HepG2 (cell line): ENCODE measurements at regions not wholly inside any gene's neighbourhood (a gene's known extent, or its start where the extent isn't known, plus 50 kb on each side); places are given as distances from the start of the nearest gene placed in this dataset.

Experiments used
- BATF2 ChIP-seq: sonication (generic); formaldehyde crosslinking; IDR thresholded peaks from 2 replicates; pipeline ENCODE4 v1.8.0; 2022; ENCODE audit warnings: mild to moderate bottlenecking, missing genetic modification reagents, moderate library complexity
- CTCF ChIP-seq: sonication (generic); formaldehyde crosslinking; IDR thresholded peaks from 2 replicates; pipeline ENCODE4 v1.5.0; 2020; ENCODE audit warnings: mild to moderate bottlenecking, missing genetic modification reagents, moderate library complexity
- MED8 ChIP-seq: sonication (generic); formaldehyde crosslinking; IDR thresholded peaks from 2 replicates; pipeline ENCODE4 v1.8.1; 2023; ENCODE audit warnings: mild to moderate bottlenecking, missing genetic modification reagents; ENCODE audit not compliant: insufficient replicate concordance
- MNT ChIP-seq: fragments of 450-650 bp; IDR thresholded peaks from 2 replicates; pipeline ENCODE4 v1.6.1; 2016
- NFE2L1 ChIP-seq: sonication (generic); formaldehyde crosslinking; IDR thresholded peaks from 2 replicates; pipeline ENCODE4 v1.4.0; 2020; ENCODE audit warnings: missing genetic modification reagents, mild to moderate bottlenecking, borderline replicate concordance
- POLR2A ChIP-seq, 2 experiments: IDR thresholded peaks; 2 replicates each; pipeline ENCODE4 v1.6.1; 2011; ENCODE audit warnings: low read depth in 2 of 2, low read length in 2 of 2, mild to moderate bottlenecking in 1 of 2, moderate library complexity in 1 of 2; ENCODE audit not compliant: insufficient read depth in 1 of 2
- PRDM10 ChIP-seq: sonication (generic); formaldehyde crosslinking; IDR thresholded peaks from 2 replicates; pipeline ENCODE4 v1.4.0; 2020; ENCODE audit warnings: low read depth, missing genetic modification reagents
- RFXANK ChIP-seq: IDR thresholded peaks from 2 replicates; pipeline ENCODE4 v1.6.1; 2016
- TAF1 ChIP-seq: sonication (generic); formaldehyde crosslinking; IDR thresholded peaks from 2 replicates; pipeline ENCODE4 v1.4.0; 2020; ENCODE audit warnings: missing genetic modification reagents
- ZNF296 ChIP-seq: sonication (generic); formaldehyde crosslinking; conservative IDR thresholded peaks from 2 replicates; pipeline ENCODE4 v1.5.0; 2020; ENCODE audit warnings: mild to moderate bottlenecking, missing genetic modification reagents
- ZNF780A ChIP-seq: sonication (generic); formaldehyde crosslinking; IDR thresholded peaks from 2 replicates; pipeline ENCODE4 v1.8.0; 2022; ENCODE audit warnings: mild to moderate bottlenecking, missing genetic modification reagents, moderate library complexity

- TF ChIP-seq BATF2 (CRISPR knock-in tag) = no peak
- TF ChIP-seq NFE2L1 (CRISPR knock-in tag) = no peak
- TF ChIP-seq MED8 (CRISPR knock-in tag) = no peak
- no peak for TF ChIP-seq PRDM10
- TF ChIP-seq POLR2A (IDR thresholded peaks at IDR 0.05; ENCODE audit: insufficient read depth in 1 of 2, low read depth in 2 of 2, low read length in 2 of 2) = no peak
- TF ChIP-seq MNT = no peak
- TF ChIP-seq CTCF = no peak
- no peak for TF ChIP-seq TAF1 (CRISPR knock-in tag)
- TF ChIP-seq RFXANK (CRISPR knock-in tag) = no peak
- TF ChIP-seq ZNF780A = no peak
- no peak for TF ChIP-seq ZNF296
Measured at GRCh38 chr10:53619671-53620070, 847.1 kb upstream of the MBL2 start.
